GM21526 (cell line): ENCODE measurements at regions not wholly inside any gene's neighbourhood (a gene's known extent, or its start where the extent isn't known, plus 50 kb on each side); places are given as distances from the start of the nearest gene placed in this dataset.

ENCODE experiments used
- ATAC-seq: cut with Tn5 transposase; IDR thresholded peaks from one replicate; pipeline ENCODE4 v1.9.1; 2021; ENCODE audit warnings: moderate library complexity; ENCODE audit not compliant: unreplicated experiment, low FRiP score

DNA sequence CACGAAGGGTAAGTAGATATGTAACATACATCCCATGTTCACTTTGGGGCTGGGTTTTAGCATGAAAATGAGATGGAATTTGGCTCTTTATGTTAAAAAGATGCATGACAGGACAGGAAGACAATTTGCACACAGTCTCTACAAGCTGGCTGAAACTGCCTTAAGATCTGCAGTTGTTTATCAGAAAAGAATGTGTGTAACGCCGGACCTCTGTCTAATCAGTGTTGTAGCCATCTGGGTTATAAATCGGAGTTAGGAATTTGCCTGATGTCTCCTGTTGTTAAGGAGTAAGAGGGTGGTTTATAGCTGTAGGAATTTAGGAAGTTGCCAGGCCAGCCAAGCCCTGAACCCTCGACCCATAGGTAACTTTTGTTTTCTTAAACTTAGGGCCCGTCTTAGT is 562.9 kb upstream of the FAT1 start:
- no peak for ATAC-seq

DNA sequence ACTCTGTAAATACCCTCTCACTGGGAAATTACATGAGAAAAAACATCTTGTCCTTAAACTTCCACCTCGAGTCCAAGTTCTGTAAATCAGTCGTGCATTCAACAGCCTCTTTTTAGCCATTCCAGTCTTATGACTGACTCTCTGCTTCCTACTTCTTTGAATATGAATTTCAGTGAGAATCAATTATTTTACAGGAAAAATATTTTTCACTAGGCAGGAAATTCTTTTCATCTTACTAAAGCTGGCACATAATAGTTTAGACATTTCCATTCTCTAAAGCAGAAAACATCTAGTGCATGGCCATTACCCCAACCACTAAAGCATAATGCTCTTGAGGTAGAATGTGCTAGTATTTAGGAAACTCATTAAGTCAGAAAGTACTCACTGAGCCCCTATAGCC is 565.7 kb upstream of the FAT1 start:
- no peak for ATAC-seq

DNA sequence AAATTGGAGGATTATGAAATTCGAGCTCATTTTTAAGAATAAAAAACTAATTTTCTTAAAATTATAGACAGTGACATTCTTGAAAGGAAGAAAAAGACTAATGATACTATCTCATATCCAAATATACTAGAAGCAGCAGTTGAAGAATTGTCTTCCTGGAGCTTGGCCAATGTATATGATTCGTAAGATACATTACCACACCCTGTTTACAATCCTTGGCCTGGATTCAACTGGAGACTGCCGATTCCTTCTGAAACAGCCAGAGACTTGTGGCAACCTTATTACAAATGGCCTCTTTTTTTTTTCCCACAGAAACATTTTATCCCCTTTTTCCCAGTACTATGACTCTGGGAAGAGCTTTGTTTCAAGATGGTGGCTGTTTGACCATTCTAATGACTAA is 571.2 kb upstream of the FAT1 start:
- no peak for ATAC-seq

DNA sequence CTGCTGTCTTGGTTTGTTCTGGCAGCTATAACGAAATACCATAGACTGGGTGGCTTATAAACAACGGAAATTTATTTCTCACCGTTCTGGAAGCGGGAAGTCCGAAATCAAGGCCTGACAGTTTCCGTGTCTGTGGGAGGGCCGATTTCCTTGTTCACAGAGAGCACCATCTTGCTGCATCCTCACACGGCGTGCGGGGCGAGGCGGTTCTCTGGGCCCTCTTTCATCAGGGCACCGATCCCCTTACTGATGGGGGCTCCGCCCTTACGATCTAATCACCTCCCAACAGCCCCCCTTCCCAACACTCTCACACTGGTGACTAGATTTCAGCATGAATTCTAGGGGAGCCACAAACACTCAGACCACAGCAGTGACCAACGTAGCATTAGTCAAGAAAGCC is 578.3 kb upstream of the FAT1 start:
- no peak for ATAC-seq

DNA sequence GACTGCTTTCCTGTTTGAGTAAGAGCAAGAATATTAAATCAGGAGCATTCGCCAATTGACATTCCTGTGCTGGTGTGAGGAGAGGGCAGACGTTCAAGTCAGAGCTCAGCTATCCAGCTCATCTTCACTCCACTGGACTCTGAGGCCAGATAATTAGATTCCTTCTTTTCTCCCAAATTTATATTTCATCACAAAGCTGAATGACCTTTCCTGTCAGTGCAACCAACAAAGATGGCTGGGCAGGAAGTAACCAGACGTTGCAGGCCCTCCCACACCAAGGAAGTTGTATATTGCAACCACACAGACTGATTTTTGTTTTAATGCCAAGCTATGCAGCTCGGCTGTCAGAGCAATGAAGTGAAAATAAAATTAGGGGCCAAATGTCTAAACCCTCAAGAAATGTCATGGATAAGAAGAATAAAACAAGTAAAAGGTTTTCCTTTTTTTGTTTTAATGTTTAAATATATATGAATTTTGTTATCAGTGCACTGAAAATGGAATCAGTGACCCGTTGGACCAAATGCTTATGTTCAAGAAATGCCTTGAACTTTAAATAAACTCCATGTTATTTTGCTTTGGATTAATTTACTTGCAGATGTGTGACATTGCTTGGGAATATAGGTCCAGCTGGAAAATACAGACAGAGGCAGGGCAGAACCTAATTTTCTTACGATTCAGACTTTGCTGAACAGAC is 578.9 kb upstream of the FAT1 start:
- no peak for ATAC-seq

DNA sequence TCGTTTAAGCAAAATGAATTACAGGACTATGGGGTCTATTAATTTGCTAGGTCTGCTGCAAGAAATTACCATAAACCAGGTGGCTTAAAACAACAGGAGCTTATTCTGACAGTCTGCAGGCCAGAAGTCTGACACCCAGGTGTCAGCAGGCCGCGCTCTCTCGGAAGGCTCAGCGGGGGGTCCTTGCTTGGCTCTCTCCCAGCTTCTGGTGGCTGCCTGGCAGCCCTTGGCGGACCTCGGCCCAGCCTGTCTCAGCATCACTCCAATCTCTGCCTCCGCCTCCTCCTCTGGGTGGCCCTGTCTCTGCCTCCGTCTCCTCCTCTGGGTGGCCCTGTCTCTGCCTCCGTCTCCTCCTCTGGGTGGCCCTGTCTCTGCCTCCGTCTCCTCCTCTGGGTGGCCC is 580.5 kb upstream of the FAT1 start:
- ATAC-seq: no peak

DNA sequence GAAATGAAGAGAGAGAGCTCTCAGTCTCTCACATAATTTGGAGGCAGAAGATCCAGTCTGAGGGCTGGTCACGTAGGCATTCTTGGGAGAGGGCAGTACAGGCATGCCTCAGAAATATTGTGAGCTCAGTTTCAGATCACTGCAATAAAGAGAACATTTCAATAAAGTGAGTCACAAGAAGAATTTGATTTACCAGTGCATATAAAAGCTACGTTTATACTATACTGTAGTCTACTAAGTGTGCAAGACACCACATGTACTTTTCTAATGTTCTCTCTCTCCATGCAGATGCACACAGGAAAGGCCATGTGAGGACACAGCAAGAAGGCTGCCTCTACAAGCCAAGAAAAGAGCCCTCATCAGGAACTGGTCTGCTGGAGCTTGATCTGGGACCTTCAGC is 583.5 kb upstream of the FAT1 start:
- ATAC-seq: no peak

DNA sequence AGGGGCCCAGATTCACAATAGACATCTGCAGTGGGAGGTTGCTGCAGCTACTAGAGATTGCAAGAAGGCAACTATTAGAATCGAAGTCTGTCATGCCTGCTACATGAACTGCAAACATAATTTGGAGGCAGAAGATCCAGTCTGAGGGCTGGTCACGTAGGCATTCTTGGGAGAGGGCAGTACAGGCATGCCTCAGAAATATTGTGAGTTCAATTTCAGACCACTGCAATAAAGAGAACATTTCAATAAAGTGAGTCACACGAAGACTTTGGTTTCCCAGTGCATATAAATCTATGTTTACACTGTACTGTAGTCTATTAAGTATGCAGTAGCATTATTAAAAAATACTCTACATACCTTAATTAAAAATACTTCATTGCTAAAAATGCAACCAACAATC is 585.8 kb upstream of the FAT1 start:
- no peak for ATAC-seq

DNA sequence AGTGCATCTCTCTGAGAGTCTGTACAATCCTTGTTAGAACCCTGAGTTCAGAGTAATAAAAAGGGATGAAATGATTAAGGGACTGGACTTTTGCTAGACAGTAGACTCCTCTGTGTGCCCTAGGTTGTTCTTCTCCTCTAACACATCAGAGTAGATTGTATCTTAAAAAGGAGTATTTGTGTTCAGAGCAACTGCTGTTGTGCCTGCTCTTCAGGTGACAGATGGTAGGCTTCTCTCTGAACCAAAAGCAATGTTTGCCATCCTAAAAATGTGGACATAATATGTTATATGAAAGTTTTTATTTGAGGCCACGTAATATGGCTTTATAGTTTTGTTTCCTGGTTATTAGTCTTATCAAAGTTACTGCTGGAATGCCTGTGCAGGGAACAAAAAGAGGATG is 588.6 kb upstream of the FAT1 start:
- ATAC-seq: no peak

DNA sequence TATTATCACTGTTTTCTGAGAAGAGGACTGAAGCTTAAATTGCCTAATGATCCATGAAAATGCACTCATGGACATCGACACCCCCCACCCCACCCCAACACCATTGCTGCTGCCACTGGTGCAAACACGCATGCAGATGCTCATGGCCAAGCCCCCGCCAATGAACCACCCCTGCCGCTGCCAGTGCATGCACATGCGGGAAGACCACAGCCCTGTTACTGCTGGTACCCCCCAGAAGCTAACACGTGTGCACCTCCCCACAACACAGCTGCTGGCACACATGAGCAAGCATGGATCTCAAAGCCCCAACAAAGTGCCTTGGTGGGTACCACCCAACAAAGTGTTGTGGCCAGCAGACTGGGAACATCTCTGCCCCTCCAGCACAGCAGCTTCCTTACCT is 594.1 kb upstream of the FAT1 start:
- ATAC-seq: no peak

DNA sequence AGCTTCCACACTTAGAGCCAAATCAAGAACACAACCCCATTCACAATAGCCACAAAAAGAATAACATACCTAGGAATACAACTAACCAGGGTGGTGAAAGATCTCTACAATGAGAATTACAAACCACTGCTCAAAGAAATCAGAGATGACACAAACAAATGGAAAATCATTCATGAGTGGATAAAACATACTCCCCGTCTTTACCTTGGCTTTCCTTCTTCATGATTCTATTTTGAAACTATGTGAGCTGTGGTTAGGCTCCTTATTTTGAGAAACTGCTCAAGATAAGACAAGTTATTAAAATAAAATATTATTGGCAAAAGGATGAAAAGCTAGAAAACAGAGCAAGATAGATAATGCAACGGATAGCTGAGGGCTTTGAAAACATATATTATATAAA is 598.1 kb upstream of the FAT1 start:
- ATAC-seq: no peak

DNA sequence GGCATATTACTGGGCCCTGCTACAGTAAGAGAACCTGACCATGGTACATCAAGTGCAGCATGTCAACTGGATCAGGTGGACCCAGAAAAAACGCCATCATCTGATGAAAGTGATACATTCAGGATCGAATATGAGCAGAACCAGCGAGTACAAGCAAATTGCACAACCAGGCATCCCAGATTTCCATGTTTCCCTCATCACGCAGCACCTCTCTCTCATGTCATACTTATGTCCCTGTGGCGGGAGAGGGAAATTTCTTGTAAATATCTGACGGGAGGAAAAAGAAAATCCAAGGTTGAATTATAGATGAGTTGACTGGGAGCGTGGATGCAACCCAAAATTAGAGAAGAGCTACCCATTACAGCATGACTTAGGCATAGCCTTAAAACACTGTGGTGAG is 608.5 kb upstream of the FAT1 start:
- no peak for ATAC-seq

DNA sequence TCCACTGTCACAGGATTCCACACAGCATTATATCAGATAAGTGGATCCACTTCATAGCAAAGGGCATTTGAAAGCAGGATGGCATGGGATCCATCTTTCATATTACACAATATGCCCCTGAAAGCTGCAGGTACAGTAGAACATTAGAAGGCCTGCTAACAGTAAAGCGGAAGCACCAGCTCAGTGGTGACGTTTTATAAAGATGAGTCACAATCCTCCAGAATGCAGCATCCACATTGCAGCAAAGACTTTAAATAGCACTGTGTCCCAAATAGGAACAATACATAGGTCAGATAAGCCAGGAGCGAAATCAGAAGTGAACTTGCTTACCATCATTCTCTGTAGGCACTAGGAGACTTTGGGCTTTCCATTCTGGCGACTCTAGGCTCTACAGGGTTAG is 609.5 kb upstream of the FAT1 start:
- ATAC-seq: no peak

DNA sequence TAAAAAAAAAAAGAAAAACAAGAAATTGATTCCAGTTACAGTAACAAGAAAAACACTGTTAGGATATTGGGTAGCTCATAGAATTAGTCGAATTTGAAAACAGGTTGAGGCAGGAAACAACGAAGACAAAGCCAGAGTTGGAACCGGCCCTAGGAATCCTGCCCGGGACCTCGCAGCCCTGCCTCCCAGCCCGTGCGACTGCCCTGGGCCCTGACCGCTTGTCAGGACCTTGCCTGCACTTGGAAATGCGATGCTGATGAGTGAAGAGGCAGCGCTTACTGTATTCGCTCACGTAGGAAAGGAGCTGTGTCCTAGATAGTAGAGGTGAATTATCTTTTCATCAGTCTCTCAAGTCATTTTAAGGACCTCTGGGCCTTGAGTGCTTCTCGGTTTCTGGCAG is 611.7 kb upstream of the FAT1 start:
- ATAC-seq: no peak

DNA sequence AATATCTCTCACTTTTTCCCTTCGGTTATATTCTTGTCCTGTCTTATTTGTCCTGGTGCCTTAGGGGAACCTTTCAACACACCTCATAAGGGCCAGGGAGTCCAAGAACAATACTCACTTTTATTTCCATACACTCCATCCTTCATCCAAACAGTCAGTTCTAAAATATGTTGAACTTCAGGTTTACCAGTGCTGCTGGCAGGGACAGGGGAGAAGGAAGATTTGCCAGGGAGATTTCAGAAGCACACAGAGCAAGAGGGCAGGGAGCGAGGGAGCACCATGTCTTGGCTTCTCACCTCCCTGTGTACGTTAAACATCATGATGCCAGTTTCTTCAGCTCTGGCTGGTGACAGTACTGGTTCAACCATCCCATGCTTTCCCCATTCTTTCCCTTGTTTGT is 631.1 kb upstream of the FAT1 start:
- ATAC-seq: no peak

DNA sequence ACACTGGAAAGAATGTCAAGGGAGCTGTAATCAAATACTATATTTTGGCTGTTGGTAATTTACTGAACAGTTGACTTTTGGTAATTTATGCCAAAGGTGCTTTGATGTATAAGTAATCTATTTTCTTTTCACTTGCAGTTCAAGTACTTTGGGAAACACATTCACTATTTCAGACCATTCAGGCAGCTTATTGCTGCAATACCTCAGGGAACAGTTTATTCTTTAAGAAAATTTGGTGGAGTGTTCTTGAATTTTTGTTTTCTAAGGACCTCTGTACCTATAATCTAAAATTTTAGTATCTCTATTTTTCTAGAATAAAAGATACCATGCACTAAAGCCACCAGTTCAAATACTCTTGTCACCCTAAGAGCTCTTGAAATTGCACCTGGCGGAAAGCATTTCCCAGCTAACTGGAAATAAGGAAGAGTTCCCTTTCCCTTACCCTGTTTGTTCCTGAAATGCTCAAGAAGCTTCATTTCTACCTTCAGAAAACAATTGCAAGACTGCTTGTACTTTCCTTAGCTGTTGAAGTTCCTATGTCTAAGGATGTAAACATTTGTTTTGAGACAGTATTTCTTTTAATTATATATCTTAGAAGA is 633.5 kb upstream of the FAT1 start:
- no peak for ATAC-seq

DNA sequence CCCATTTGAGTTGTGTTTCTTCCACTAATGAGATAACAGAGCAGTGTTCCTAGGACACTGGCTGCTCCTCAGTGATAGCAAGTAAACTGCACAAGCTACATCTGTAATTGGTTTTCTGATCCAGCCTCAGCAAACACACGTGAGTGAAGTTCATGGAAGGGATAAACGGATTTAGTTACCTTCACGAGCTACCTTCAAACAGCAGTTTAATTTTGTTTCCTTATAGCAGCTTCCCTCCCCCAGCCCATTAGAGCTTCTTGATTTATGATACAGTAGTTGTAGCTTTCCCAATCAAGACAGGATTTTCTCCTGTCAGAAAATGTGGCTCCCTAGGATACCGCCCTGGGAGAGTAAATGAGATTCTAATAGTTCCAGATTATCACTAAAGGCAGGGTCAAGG is 634.2 kb upstream of the FAT1 start:
- ATAC-seq: no peak

DNA sequence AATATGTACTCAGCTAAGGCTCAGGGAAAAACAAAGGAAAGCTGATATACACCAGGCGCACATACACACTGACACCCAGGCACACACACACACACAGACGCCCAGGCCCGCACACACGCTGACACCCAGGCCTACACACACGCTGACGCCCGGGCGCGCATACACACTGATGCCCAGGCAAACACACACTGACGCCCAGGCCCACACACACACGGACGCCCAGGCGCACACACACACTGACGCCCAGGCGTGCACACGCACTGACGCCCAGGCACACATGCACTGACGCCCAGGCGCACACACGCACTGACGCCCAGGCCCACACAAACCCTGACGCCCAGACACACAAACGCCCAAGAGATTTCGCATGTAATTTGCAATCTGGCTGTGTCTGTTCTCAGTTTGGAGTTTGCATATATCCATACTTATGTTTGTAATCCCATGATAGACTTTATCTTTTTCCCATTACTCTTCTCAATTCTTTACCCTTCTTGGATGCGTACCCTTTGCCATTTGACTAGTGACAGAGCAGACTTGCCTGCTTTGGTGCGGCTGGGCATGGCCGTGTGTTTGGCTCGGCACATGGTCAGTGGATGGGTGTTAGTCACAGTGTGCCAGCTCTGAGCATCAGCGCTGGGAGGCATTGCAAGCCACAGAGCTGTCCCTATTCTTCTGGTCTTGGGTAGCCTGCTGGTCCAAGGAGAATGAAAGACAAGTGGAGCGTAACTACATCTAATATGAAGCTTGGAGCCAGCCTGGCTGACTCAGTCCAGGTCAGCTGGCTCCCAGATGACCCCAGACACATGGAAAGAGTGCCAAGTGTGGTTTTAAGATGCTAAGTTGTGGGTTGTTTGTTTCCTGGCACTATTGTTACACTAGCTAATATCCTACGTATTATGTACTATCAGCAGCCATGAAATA is 632.4 kb upstream of the ZFP42 start:
- ATAC-seq: no peak

DNA sequence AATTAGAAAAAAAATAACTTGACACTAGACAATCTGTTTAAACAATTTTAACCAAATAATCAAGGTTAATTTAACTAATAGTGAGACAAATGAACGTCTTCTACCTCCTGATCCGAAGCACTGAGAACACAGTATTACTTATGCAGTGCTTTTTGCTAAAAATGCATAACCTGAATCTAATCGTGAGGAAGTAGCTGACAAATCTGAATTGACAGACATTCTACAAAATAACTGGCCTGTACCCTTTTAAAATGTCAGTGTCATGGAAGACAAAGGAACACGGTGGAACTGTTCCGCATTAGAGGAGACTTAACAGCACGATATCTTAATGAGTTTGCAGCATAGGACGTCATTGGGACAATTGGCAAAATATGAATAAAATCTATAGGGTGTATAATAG is 631.2 kb upstream of the ZFP42 start:
- ATAC-seq: no peak

DNA sequence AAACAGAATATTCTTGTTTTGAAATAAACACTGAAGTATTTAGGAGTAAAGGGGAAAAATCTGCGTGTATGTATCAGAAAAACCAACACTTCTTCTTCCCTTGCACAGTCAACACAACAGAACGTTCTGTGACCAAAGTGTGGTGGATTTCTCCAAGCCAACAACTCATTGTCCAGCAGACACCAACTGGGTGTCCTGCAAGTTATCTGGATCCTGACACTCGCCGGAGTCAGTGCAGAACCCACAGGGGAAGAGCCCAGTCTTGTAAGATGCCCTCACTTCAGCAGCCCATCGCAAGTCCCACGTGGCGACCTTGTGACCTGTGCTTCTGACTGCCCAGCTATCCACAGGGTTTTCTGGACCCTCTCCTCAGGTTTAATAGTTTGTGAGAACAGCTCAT is 630.7 kb upstream of the ZFP42 start:
- ATAC-seq: no peak

DNA sequence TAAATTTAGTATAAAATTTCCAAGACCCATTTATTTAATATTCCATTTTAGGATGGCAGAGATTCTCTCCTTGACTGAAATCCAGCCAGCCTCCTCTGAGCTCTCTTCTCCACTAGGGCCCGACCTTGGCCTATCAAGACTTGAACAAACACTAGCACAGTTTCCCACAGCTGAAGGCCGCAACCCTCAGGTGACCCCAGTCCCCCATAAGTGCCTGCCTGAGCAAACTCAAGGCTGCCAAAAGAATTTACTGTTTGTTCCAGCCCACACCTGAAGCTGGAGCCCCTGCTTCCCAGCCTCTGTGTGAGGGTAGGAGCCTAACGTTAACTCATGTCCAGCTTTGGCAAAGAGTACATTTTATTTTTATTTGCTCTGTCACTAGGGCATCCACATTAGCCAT is 629.0 kb upstream of the ZFP42 start:
- ATAC-seq: no peak

DNA sequence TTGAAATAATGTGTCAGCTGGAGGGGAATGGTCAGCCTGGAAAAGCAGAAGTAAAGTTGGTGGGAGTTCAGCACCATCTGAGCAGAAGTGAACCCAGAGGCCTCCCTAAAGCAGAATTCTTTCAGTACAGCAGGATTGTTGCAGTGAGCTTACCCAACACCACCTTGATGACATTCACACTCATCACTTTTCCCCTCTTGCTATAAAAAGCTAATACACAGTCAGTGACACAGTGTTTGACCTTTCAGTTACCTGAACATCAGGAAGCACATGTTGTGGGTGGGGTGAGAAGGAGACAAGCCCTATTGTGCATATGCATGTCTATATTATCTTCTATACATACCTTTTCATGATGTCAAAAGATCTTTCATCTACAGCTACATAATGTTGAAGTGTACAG is 624.7 kb upstream of the ZFP42 start:
- ATAC-seq: no peak
